Activated CD8-positive, alpha-beta T cell treated with anti-CD3 and anti-CD28 coated beads, Interleukin-2, amount 10 ng/mL, durations not matched to agents 7 days and 5 days (primary cell): ENCODE measurements at regions not wholly inside any gene's neighbourhood (a gene's known extent, or its start where the extent isn't known, plus 50 kb on each side); places are given as distances from the start of the nearest gene placed in this dataset.

Experiments used
- ATAC-seq: fragments of 150-1000 bp; cut with Tn5 transposase; one replicate; pipeline ENCODE4 v1.10.0; 2021; ENCODE audit warnings: moderate library complexity
- CTCF ChIA-PET: fragments of 350-600 bp; sonication (Branson Sonifier 250); formaldehyde crosslinking; loops from one replicate; lab custom pipeline; 2021; ENCODE audit warnings: antibody characterized with exemption; lab: Charles Lee
- POLR2A ChIA-PET: fragments of 350-600 bp; sonication (Branson Sonifier 250); formaldehyde crosslinking; loops from one replicate; lab custom pipeline; 2021; ENCODE audit warnings: antibody characterized with exemption; lab: Charles Lee
- DNase-seq: peaks from one replicate; pipeline ENCODE4 v3.0.0-alpha.2; 2020
- H3K27ac Mint-ChIP-seq: one replicate; pipeline ENCODE4 v1.8.0; 2021; ENCODE audit warnings: mild to moderate bottlenecking, mixed read lengths
- H3K27me3 Mint-ChIP-seq: one replicate; pipeline ENCODE4 v1.8.0; 2021; ENCODE audit warnings: low read depth, mixed read lengths
- H3K36me3 Mint-ChIP-seq: one replicate; pipeline ENCODE4 v1.8.0; 2021; ENCODE audit warnings: low read depth, mixed read lengths
- H3K4me1 Mint-ChIP-seq: one replicate; pipeline ENCODE4 v1.8.0; 2021; ENCODE audit warnings: low read depth, mixed read lengths
- H3K4me3 Mint-ChIP-seq: one replicate; pipeline ENCODE4 v1.8.0; 2021; ENCODE audit warnings: mild to moderate bottlenecking, mixed read lengths
- H3K9me3 Mint-ChIP-seq: one replicate; pipeline ENCODE4 v1.8.0; 2022; ENCODE audit warnings: mixed read lengths; ENCODE audit not compliant: insufficient read depth

DNA sequence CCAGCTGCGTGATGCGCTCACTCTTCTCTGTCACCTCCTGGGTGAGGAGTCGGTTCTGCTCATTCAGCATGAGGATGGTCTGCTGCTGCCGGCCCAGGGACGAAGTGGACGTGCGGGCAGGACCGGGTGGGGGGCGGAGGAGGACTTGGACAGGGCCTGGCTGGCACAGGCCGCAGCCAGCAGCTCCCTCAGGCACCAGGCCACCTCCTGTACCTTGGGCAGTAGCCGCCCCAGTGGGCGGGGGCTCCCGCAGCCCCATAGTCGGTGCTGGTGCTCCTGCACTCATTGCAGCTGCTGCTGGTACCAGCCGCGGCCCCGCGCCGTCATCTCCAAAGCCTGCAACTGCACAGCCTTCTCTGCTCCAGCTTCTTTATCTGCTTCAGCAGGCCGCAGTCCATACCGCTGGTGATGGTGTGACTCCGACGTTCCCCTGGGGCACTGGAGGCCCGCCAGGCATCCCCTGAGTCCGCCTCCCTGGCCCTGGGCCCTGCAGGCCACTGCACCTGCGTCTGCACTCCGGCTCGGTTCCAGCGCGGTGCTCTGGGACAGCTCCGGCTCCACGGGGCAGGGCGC, 884.9 kb upstream of the ZNF722 start:
- ChIA-PET POLR2A (no interaction called here), CTCF (no interaction called here)
- ATAC-seq (no peak), DNase-seq (no peak)
- no peaks in the 10 kb centered on the region for H3K4me1 Mint-ChIP-seq
- H3K4me3 Mint-ChIP-seq, result no peak overlapping the region
- H3K9me3 Mint-ChIP-seq, result peaks cover 8% of the 10 kb centered on the region
- no peaks in the 10 kb centered on the region for H3K36me3 Mint-ChIP-seq
- no peaks in the 10 kb centered on the region for H3K27me3 Mint-ChIP-seq
- no peak overlapping the region for H3K27ac Mint-ChIP-seq

DNA sequence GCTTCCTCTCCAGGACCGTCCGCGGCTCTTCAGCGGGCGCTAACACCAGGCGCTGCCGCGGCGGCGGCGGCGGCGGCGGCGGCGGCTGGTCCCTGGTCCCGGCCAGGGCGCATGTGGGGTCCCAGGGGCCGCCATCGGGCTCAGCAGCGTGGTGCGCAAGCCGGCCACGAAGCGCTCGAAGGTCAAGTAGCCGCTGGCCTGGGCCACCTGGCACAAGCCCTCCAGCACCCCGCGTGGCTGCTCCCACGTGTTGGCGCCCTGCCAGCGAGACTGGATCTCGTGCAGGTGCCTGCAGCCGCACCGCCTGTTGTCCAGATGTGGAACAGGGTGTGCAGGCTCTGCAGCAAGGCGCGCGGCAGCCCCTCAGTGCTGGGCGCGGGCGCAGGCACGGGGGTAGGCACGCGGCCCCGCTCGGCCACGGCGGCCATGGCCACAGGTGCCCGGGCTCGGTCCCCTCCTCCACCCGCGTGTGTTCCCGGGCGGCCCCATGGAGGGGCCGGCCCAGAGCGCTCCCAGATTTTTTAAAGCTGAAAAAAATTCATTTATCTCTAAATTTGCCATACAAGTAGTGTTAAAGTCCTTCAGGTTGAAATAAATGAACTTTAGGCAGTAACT, 884.2 kb upstream of the ZNF722 start:
- peaks cover 8% of the 10 kb centered on the region for H3K9me3 Mint-ChIP-seq
- H3K36me3 Mint-ChIP-seq, result no peaks in the 10 kb centered on the region
- POLR2A ChIA-PET, result no interaction called here
- ATAC-seq (no peak), DNase-seq (no peak)
- no peak overlapping the region for H3K4me3 Mint-ChIP-seq
- CTCF ChIA-PET, result no interaction called here
- no peaks in the 10 kb centered on the region for H3K4me1 Mint-ChIP-seq
- H3K27ac Mint-ChIP-seq, result no peak overlapping the region
- H3K27me3 Mint-ChIP-seq, result no peaks in the 10 kb centered on the region
